ENCODE measurements at regions not wholly inside any gene's neighbourhood (a gene's known extent, or its start where the extent isn't known, plus 50 kb on each side); places are given as distances from the start of the nearest gene placed in this dataset.

GRCh38 chr16:62208934-62209333, 172.7 kb upstream of the CDH8 start:
- TF ChIP-seq FOXP2 (optimal IDR thresholded peaks at IDR 0.05; ENCODE audit: borderline replicate concordance, extremely low read depth, extremely low read length, insufficient read depth) (no peak), SIN3A (IDR thresholded peaks at IDR 0.05; ENCODE audit: borderline replicate concordance, insufficient read depth, low read length) (no peak), REST (IDR thresholded peaks at IDR 0.05; ENCODE audit: insufficient read depth in 1 of 2, low read depth in 2 of 2, low read length in 2 of 2) (no peak), TAF1 (IDR thresholded peaks at IDR 0.05; ENCODE audit: borderline replicate concordance, insufficient read depth, low read length) (no peak), POLR2AphosphoS5 (IDR thresholded peaks at IDR 0.05; ENCODE audit: low read depth, low read length) (no peak)

DNA sequence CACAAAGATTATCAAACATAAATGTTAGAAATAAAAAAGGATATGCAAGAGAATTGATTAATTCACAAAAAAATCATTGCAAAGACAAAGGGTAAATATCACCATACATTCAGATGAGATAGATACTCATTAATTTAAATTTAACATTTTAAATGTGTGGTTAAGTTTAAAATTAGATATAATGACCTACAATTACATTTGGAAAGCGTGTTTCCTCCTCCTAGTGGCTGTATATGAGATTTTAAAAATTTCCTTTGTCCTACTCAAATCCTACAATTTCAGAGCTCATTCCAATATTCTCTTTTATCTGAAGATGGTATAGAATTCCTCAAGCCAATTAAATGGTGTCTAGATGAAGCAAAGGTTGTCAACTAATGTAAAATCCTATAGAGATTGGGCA, 169.2 kb upstream of the CDH8 start:
- TF ChIP-seq SIN3A (IDR thresholded peaks at IDR 0.05; ENCODE audit: borderline replicate concordance, insufficient read depth, low read length) (no peak), REST (IDR thresholded peaks at IDR 0.05; ENCODE audit: insufficient read depth in 1 of 2, low read depth in 2 of 2, low read length in 2 of 2) (no peak), FOXP2 (optimal IDR thresholded peaks at IDR 0.05; ENCODE audit: borderline replicate concordance, extremely low read depth, extremely low read length, insufficient read depth) (no peak)

DNA sequence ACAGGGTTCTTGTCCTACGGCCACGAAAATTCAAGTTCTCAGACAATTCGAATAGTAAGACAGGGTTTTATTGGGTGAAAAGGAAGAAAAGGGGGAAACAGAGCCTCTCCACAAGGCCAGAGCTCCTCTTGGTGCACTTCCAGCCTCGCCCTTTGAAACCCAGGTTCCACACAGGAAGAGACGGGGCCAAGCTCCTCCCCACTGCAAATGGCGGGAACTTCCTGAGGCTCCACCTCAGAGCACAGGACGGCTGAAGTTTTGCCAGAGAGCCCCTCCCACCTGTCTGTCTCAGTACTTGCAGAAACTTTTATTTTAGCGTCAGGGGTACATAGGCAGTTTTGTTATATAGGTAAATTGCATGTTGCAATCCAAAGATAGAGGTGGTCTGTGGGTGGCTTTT, 165.7 kb upstream of the CDH8 start:
- TF ChIP-seq TAF1 (IDR thresholded peaks at IDR 0.05; ENCODE audit: borderline replicate concordance, insufficient read depth, low read length) (no peak), SIN3A (IDR thresholded peaks at IDR 0.05; ENCODE audit: borderline replicate concordance, insufficient read depth, low read length) (no peak), REST (IDR thresholded peaks at IDR 0.05; ENCODE audit: insufficient read depth in 1 of 2, low read depth in 2 of 2, low read length in 2 of 2) (no peak), FOXP2 (optimal IDR thresholded peaks at IDR 0.05; ENCODE audit: borderline replicate concordance, extremely low read depth, extremely low read length, insufficient read depth) (no peak), POLR2AphosphoS5 (IDR thresholded peaks at IDR 0.05; ENCODE audit: low read depth, low read length) (no peak)

GRCh38 chr16:62194828-62195227, 158.6 kb upstream of the CDH8 start:
- TF ChIP-seq REST (IDR thresholded peaks at IDR 0.05; ENCODE audit: insufficient read depth in 1 of 2, low read depth in 2 of 2, low read length in 2 of 2) (no peak), POLR2AphosphoS5 (IDR thresholded peaks at IDR 0.05; ENCODE audit: low read depth, low read length) (no peak), TAF1 (IDR thresholded peaks at IDR 0.05; ENCODE audit: borderline replicate concordance, insufficient read depth, low read length) (no peak), SIN3A (IDR thresholded peaks at IDR 0.05; ENCODE audit: borderline replicate concordance, insufficient read depth, low read length) (no peak), FOXP2 (optimal IDR thresholded peaks at IDR 0.05; ENCODE audit: borderline replicate concordance, extremely low read depth, extremely low read length, insufficient read depth) (no peak)

DNA sequence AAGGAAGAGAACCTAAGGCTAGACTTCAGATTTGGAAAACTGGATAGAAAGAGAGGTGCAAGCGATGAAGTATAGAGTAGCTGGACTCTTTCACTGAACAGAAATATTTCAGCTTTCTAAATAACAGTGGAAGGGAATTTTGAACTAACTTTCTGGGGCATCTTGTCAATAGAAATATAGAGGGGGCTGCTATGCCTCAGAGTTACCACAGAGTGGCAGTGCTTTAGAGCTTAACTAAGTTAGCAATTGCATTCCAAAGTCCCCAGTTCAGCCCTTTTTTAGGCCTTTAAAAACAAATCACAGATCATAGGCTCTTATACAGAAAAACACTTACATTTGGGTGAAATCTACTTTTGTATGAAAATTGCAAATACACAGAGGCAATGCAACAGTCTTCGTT, 154.2 kb upstream of the CDH8 start:
- TF ChIP-seq SIN3A (IDR thresholded peaks at IDR 0.05; ENCODE audit: borderline replicate concordance, insufficient read depth, low read length), result no peak

Data from PFSK-1 (cell line).